WTC11 (cell line): ENCODE measurements at regions not wholly inside any gene's neighbourhood (a gene's known extent, or its start where the extent isn't known, plus 50 kb on each side); places are given as distances from the start of the nearest gene placed in this dataset.

Experiments used
- ATAC-seq: fragments of 200-7000 bp; cut with Tn5 transposase; 2 replicates; pipeline ENCODE4 v1.10.0; 2021; ENCODE audit warnings: mild to moderate bottlenecking, moderate library complexity
- CTCF ChIA-PET: fragments of 300-600 bp; sonication (Branson Sonifier 250); formaldehyde crosslinking; loops from one replicate; lab custom pipeline; 2021; ENCODE audit warnings: antibody characterized with exemption; lab: Charles Lee
- POLR2A ChIA-PET: fragments of 350-600 bp; sonication (Branson Sonifier 250); formaldehyde crosslinking; loops from one replicate; lab custom pipeline; 2021; ENCODE audit warnings: antibody characterized with exemption; lab: Charles Lee
- DNase-seq: peaks from one replicate; pipeline ENCODE4 v3.0.0; 2021; ENCODE audit warnings: low spot score
- H3K27ac Mint-ChIP-seq: 2 replicates; pipeline ENCODE4 v1.8.0; 2021; ENCODE audit warnings: mixed read lengths
- H3K27me3 Mint-ChIP-seq: 2 replicates; pipeline ENCODE4 v1.8.0; 2021; ENCODE audit warnings: low read depth, mild to moderate bottlenecking, moderate library complexity, mixed read lengths
- H3K36me3 Mint-ChIP-seq: 2 replicates; pipeline ENCODE4 v1.8.0; 2021; ENCODE audit warnings: mixed read lengths
- H3K4me1 Mint-ChIP-seq: 2 replicates; pipeline ENCODE4 v1.8.0; 2022; ENCODE audit warnings: mixed read lengths
- H3K4me3 Mint-ChIP-seq: 2 replicates; pipeline ENCODE4 v1.8.0; 2021; ENCODE audit warnings: mild to moderate bottlenecking, moderate library complexity, mixed read lengths
- H3K9me3 Mint-ChIP-seq: 2 replicates; pipeline ENCODE4 v1.8.0; 2021; ENCODE audit warnings: mixed read lengths
- ATF1 ChIP-seq: sonication (generic); formaldehyde crosslinking; IDR thresholded peaks from 2 replicates; pipeline ENCODE4 v1.8.1; 2023; ENCODE audit warnings: mild to moderate bottlenecking, moderate library complexity, missing genetic modification reagents
- ETV6 ChIP-seq: sonication (generic); formaldehyde crosslinking; IDR thresholded peaks from 2 replicates; pipeline ENCODE4 v1.8.1; 2022; ENCODE audit warnings: mild to moderate bottlenecking, missing genetic modification reagents
- GRHL2 ChIP-seq: fragments of 250-450 bp; sonication (Bioruptor Pico); IDR thresholded peaks from 2 replicates; pipeline ENCODE4 v1.8.0; 2022; ENCODE audit warnings: mild to moderate bottlenecking, moderate library complexity; ENCODE audit not compliant: insufficient replicate concordance, severe bottlenecking
- JUN ChIP-seq: sonication (generic); formaldehyde crosslinking; IDR thresholded peaks from 2 replicates; pipeline ENCODE4 v1.8.0; 2023; ENCODE audit warnings: mild to moderate bottlenecking, missing genetic modification reagents
- MXD4 ChIP-seq: fragments of 250-450 bp; sonication (Bioruptor Pico); IDR thresholded peaks from 2 replicates; pipeline ENCODE4 v1.8.0; 2021; ENCODE audit warnings: mild to moderate bottlenecking, moderate library complexity, borderline replicate concordance
- NR1H2 ChIP-seq: sonication (generic); formaldehyde crosslinking; IDR thresholded peaks from 2 replicates; pipeline ENCODE4 v1.9.0; 2021; ENCODE audit warnings: mild to moderate bottlenecking, moderate library complexity, missing genetic modification reagents
- NR3C1 ChIP-seq: sonication (generic); formaldehyde crosslinking; conservative IDR thresholded peaks from 2 replicates; pipeline ENCODE4 v1.8.1; 2023; ENCODE audit warnings: low read depth, mild to moderate bottlenecking, missing genetic modification reagents
- TEAD1 ChIP-seq: sonication (generic); formaldehyde crosslinking; IDR thresholded peaks from 2 replicates; pipeline ENCODE4 v1.8.0; 2022; ENCODE audit warnings: mild to moderate bottlenecking, missing genetic modification reagents
- ZNF416 ChIP-seq: fragments of 250-450 bp; sonication (Bioruptor Pico); IDR thresholded peaks from 2 replicates; pipeline ENCODE4 v1.9.0; 2021; ENCODE audit warnings: mild to moderate bottlenecking, inconsistent platforms
- TF ChIP-seq, protein P1 (sequence below): sonication (generic); formaldehyde crosslinking; conservative IDR thresholded peaks from 2 replicates; pipeline ENCODE4 v1.8.1; 2023; ENCODE audit warnings: mild to moderate bottlenecking, low read depth, missing genetic modification reagents, moderate library complexity
- TF ChIP-seq, protein P2 (sequence below): fragments of 250-450 bp; sonication (Bioruptor Pico); conservative IDR thresholded peaks from 2 replicates; pipeline ENCODE4 v1.9.0; 2021; ENCODE audit warnings: mild to moderate bottlenecking
- TF ChIP-seq, protein P3 (sequence below): sonication (generic); formaldehyde crosslinking; IDR thresholded peaks from 2 replicates; pipeline ENCODE4 v1.8.1; 2023; ENCODE audit warnings: mild to moderate bottlenecking, missing genetic modification reagents, borderline replicate concordance
- TF ChIP-seq, protein P4 (sequence below): sonication (generic); formaldehyde crosslinking; IDR thresholded peaks from 2 replicates; pipeline ENCODE4 v1.8.0; 2023; ENCODE audit warnings: missing genetic modification reagents
- TF ChIP-seq, protein P5 (sequence below): sonication (generic); formaldehyde crosslinking; IDR thresholded peaks from 2 replicates; pipeline ENCODE4 v1.8.0; 2022; ENCODE audit warnings: mild to moderate bottlenecking, missing genetic modification reagents
- TF ChIP-seq, protein P6 (sequence below): sonication (generic); formaldehyde crosslinking; conservative IDR thresholded peaks from 2 replicates; pipeline ENCODE4 v1.8.1; 2022; ENCODE audit warnings: mild to moderate bottlenecking, missing genetic modification reagents
- TF ChIP-seq, protein P7 (sequence below): sonication (generic); formaldehyde crosslinking; IDR thresholded peaks from 2 replicates; pipeline ENCODE4 v1.8.1; 2023; ENCODE audit warnings: mild to moderate bottlenecking, moderate library complexity, missing genetic modification reagents
- TF ChIP-seq, protein P8 (sequence below): fragments of 250-450 bp; sonication (Bioruptor Pico); IDR thresholded peaks from 2 replicates; pipeline ENCODE4 v2.1.2; 2022; ENCODE audit warnings: mild to moderate bottlenecking, moderate library complexity

DNA sequence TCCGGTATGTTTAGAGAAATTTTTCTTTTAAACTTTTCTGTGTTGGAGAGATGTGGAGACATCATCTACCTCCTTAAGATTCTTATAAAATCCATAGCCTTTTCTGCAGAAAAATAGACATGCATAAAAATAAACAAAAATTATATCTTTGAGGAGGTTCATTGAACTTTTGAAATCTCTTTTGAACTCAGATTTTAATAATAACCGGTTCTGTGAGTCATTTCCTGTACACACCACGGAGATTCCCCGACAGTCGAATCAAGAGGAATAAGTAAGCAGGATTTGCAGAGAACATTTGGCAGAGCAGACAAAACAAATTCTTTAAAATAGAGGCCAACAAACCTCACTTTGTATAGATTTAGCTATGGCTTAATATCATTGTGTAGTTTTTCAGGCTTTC, 918.7 kb upstream of the POU3F4 start (continued):
- TF ChIP-seq, protein P1, sequence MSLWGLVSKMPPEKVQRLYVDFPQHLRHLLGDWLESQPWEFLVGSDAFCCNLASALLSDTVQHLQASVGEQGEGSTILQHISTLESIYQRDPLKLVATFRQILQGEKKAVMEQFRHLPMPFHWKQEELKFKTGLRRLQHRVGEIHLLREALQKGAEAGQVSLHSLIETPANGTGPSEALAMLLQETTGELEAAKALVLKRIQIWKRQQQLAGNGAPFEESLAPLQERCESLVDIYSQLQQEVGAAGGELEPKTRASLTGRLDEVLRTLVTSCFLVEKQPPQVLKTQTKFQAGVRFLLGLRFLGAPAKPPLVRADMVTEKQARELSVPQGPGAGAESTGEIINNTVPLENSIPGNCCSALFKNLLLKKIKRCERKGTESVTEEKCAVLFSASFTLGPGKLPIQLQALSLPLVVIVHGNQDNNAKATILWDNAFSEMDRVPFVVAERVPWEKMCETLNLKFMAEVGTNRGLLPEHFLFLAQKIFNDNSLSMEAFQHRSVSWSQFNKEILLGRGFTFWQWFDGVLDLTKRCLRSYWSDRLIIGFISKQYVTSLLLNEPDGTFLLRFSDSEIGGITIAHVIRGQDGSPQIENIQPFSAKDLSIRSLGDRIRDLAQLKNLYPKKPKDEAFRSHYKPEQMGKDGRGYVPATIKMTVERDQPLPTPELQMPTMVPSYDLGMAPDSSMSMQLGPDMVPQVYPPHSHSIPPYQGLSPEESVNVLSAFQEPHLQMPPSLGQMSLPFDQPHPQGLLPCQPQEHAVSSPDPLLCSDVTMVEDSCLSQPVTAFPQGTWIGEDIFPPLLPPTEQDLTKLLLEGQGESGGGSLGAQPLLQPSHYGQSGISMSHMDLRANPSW: no peak
- no peak for TF ChIP-seq ZNF416 (CRISPR knock-in tag)
- TF ChIP-seq, protein P2, sequence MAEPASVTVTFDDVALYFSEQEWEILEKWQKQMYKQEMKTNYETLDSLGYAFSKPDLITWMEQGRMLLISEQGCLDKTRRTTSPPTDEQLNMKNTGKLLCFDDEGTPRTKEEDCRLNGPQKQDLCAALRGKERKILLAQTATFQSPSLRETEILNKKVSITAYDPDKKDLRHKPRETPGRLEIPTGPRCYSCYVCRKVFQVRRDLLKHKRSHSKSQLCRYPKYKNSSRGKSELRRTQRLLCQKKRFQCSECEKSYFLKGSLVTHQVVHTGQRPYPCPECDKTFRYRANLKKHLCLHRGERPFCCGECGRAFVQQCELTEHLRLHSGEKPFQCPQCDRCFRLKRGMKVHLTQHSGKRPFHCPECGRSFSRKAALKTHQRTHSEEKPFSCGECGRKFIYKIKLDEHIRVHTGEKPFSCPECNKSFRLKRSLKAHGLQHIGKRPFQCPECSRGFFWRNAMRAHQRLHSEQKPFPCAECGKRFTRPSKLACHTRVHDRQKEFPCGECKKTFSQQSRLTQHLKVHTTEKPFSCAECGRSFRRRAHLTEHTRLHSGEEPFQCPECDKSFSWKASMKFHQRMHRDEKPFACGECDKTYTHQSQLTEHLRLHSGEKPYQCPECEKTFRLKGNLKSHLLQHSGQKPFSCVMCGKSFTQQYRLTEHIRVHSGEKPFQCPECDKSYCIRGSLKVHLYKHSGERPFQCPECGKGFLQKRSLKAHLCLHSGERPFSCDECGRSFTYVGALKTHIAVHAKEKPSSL (CRISPR knock-in tag): no peak
- TF ChIP-seq, protein P3, sequence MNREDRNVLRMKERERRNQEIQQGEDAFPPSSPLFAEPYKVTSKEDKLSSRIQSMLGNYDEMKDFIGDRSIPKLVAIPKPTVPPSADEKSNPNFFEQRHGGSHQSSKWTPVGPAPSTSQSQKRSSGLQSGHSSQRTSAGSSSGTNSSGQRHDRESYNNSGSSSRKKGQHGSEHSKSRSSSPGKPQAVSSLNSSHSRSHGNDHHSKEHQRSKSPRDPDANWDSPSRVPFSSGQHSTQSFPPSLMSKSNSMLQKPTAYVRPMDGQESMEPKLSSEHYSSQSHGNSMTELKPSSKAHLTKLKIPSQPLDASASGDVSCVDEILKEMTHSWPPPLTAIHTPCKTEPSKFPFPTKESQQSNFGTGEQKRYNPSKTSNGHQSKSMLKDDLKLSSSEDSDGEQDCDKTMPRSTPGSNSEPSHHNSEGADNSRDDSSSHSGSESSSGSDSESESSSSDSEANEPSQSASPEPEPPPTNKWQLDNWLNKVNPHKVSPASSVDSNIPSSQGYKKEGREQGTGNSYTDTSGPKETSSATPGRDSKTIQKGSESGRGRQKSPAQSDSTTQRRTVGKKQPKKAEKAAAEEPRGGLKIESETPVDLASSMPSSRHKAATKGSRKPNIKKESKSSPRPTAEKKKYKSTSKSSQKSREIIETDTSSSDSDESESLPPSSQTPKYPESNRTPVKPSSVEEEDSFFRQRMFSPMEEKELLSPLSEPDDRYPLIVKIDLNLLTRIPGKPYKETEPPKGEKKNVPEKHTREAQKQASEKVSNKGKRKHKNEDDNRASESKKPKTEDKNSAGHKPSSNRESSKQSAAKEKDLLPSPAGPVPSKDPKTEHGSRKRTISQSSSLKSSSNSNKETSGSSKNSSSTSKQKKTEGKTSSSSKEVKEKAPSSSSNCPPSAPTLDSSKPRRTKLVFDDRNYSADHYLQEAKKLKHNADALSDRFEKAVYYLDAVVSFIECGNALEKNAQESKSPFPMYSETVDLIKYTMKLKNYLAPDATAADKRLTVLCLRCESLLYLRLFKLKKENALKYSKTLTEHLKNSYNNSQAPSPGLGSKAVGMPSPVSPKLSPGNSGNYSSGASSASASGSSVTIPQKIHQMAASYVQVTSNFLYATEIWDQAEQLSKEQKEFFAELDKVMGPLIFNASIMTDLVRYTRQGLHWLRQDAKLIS: no peak

DNA sequence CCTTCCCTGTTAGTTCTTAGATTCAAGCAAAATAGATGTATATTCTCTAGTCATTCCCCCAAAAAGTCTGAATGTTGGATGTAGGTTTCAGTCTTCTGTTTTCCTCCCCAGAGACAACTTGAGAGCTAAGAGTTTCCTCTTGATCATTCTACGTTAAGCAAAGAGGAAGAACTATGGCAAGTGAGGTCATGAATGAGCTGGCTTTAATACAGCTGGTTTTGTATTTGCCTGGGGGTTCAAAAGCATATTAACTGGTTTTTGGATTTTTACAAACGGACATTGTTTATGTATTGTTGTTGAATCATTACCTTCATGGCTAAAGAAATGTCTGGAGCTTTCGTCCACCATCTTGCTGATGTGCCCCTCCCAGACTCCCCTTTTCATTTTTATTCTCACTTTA, 916.7 kb upstream of the POU3F4 start:
- ATAC-seq (no peak), DNase-seq (no peak)
- Mint-ChIP-seq H3K4me1 (no peaks in the 10 kb centered on the region), H3K4me3 (no peak overlapping the region), H3K27ac (no peak overlapping the region), H3K27me3 (no peaks in the 10 kb centered on the region), H3K36me3 (no peaks in the 10 kb centered on the region), H3K9me3 (no peaks in the 10 kb centered on the region; the same call in 1 of the 2 replicates)
- ChIA-PET CTCF (no interaction called here), POLR2A (no interaction called here)
- TF ChIP-seq, protein P4, sequence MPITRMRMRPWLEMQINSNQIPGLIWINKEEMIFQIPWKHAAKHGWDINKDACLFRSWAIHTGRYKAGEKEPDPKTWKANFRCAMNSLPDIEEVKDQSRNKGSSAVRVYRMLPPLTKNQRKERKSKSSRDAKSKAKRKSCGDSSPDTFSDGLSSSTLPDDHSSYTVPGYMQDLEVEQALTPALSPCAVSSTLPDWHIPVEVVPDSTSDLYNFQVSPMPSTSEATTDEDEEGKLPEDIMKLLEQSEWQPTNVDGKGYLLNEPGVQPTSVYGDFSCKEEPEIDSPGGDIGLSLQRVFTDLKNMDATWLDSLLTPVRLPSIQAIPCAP (CRISPR knock-in tag): no peak
- TF ChIP-seq ATF1 (CRISPR knock-in tag) (no peak), GRHL2 (CRISPR knock-in tag) (no peak), JUN (CRISPR knock-in tag) (no peak), TEAD1 (CRISPR knock-in tag) (no peak), ETV6 (CRISPR knock-in tag) (no peak), NR1H2 (CRISPR knock-in tag) (no peak), NR3C1 (CRISPR knock-in tag) (no peak), MXD4 (CRISPR knock-in tag) (no peak)
- TF ChIP-seq, protein P5, sequence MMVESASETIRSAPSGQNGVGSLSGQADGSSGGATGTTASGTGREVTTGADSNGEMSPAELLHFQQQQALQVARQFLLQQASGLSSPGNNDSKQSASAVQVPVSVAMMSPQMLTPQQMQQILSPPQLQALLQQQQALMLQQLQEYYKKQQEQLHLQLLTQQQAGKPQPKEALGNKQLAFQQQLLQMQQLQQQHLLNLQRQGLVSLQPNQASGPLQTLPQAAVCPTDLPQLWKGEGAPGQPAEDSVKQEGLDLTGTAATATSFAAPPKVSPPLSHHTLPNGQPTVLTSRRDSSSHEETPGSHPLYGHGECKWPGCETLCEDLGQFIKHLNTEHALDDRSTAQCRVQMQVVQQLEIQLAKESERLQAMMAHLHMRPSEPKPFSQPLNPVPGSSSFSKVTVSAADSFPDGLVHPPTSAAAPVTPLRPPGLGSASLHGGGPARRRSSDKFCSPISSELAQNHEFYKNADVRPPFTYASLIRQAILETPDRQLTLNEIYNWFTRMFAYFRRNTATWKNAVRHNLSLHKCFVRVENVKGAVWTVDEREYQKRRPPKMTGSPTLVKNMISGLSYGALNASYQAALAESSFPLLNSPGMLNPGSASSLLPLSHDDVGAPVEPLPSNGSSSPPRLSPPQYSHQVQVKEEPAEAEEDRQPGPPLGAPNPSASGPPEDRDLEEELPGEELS (CRISPR knock-in tag): no peak
- TF ChIP-seq, protein P6, sequence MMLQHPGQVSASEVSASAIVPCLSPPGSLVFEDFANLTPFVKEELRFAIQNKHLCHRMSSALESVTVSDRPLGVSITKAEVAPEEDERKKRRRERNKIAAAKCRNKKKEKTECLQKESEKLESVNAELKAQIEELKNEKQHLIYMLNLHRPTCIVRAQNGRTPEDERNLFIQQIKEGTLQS (CRISPR knock-in tag): no peak
- TF ChIP-seq, protein P7, sequence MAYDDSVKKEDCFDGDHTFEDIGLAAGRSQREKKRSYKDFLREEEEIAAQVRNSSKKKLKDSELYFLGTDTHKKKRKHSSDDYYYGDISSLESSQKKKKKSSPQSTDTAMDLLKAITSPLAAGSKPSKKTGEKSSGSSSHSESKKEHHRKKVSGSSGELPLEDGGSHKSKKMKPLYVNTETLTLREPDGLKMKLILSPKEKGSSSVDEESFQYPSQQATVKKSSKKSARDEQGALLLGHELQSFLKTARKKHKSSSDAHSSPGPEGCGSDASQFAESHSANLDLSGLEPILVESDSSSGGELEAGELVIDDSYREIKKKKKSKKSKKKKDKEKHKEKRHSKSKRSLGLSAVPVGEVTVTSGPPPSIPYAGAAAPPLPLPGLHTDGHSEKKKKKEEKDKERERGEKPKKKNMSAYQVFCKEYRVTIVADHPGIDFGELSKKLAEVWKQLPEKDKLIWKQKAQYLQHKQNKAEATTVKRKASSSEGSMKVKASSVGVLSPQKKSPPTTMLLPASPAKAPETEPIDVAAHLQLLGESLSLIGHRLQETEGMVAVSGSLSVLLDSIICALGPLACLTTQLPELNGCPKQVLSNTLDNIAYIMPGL (CRISPR knock-in tag): no peak
- TF ChIP-seq, protein P8, sequence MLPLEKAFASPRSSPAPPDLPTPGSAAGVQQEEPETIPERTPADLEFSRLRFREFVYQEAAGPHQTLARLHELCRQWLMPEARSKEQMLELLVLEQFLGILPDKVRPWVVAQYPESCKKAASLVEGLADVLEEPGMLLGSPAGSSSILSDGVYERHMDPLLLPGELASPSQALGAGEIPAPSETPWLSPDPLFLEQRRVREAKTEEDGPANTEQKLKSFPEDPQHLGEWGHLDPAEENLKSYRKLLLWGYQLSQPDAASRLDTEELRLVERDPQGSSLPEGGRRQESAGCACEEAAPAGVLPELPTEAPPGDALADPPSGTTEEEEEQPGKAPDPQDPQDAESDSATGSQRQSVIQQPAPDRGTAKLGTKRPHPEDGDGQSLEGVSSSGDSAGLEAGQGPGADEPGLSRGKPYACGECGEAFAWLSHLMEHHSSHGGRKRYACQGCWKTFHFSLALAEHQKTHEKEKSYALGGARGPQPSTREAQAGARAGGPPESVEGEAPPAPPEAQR (CRISPR knock-in tag): no peak
- TF ChIP-seq, protein P3: no peak
